H1 (cell line): ENCODE measurements at regions not wholly inside any gene's neighbourhood (a gene's known extent, or its start where the extent isn't known, plus 50 kb on each side); places are given as distances from the start of the nearest gene placed in this dataset.

Experiments
- CTCF ChIA-PET: fragments of 300-600 bp; sonication (Branson Sonifier 250); formaldehyde crosslinking; loops from one replicate; lab custom pipeline; 2021; ENCODE audit not compliant: partially characterized antibody; lab: Charles Lee
- POLR2A ChIA-PET: fragments of 300-600 bp; sonication (Branson Sonifier 250); formaldehyde crosslinking; loops from one replicate; lab custom pipeline; 2021; ENCODE audit warnings: inconsistent platforms; ENCODE audit not compliant: partially characterized antibody; lab: Charles Lee
- DNase-seq, 2 experiments: peaks; one replicate each; pipeline versions ENCODE4 v3.0.0 to v3.0.0-alpha.2; 2010 to 2022; ENCODE audit warnings: low spot score in 2 of 2, low read depth in 1 of 2, mixed read lengths in 1 of 2
- FAIRE-seq: peaks from 2 replicates; lab custom pipeline; 2011; peaks lifted over from hg19 to GRCh38; lab: Jason Lieb, UNC
- H2AFZ ChIP-seq: 2 replicates; pipeline ENCODE4 v1.8.1; 2012; ENCODE audit warnings: low read length, inconsistent platforms
- H2AK5ac ChIP-seq: 2 replicates; pipeline ENCODE4 v1.6.1; 2013; ENCODE audit warnings: low read depth, low read length
- H2BK120ac ChIP-seq: replicated peaks from 2 replicates; pipeline ENCODE3; 2013; ENCODE audit warnings: low read depth, low read length, inconsistent platforms
- H2BK12ac ChIP-seq: 2 replicates; pipeline ENCODE4 v1.6.1; 2013; ENCODE audit warnings: low read depth, low read length
- H2BK15ac ChIP-seq: 2 replicates; pipeline ENCODE4 v1.6.1; 2013; ENCODE audit warnings: low read length
- H2BK20ac ChIP-seq: 2 replicates; pipeline ENCODE4 v1.6.1; 2013; ENCODE audit warnings: low read length
- H2BK5ac ChIP-seq: 2 replicates; pipeline ENCODE4 v1.6.1; 2013; ENCODE audit warnings: low read depth, low read length
- H3K14ac ChIP-seq: 2 replicates; pipeline ENCODE4 v1.6.1; 2013; ENCODE audit warnings: inconsistent platforms; ENCODE audit not compliant: insufficient read length
- H3K18ac ChIP-seq: 2 replicates; pipeline ENCODE4 v1.6.1; 2013; ENCODE audit warnings: low read length; ENCODE audit errors: extremely low read depth
- H3K23ac ChIP-seq: 2 replicates; pipeline ENCODE4 v1.6.1; 2013; ENCODE audit warnings: inconsistent platforms; ENCODE audit not compliant: insufficient read length
- H3K23me2 ChIP-seq: 2 replicates; pipeline ENCODE4 v1.6.1; 2013; ENCODE audit warnings: low read depth, low read length
- H3K27ac ChIP-seq: 2 replicates; pipeline ENCODE4 v1.6.1; 2011; ENCODE audit warnings: low read depth, low read length, inconsistent platforms
- H3K27me3 ChIP-seq, 4 experiments: replicated peaks in 1 of 4; 1 replicate in 1 of 4; 2 replicates in 3 of 4; pipeline versions ENCODE4 v1.6.1 to v1.8.1; 2011 to 2013; ENCODE audit warnings: low read length in 3 of 4, mild to moderate bottlenecking in 3 of 4, inconsistent platforms in 2 of 4, mixed read lengths in 2 of 4, moderate library complexity in 1 of 4; ENCODE audit not compliant: control insufficient read depth in 3 of 4, insufficient read depth in 3 of 4; ENCODE audit errors: extremely low read depth in 1 of 4
- H3K36me3 ChIP-seq, 4 experiments: 2 replicates each; pipeline versions ENCODE4 v1.6.1 to v1.8.1; 2011 to 2013; ENCODE audit warnings: mild to moderate bottlenecking in 4 of 4, low read length in 3 of 4, moderate library complexity in 2 of 4, control low read depth in 1 of 4, inconsistent platforms in 1 of 4; ENCODE audit not compliant: insufficient read depth in 4 of 4, control insufficient read depth in 2 of 4
- H3K4ac ChIP-seq: replicated peaks from 2 replicates; pipeline ENCODE3; 2013; ENCODE audit warnings: low read length, low read depth, mixed read lengths, inconsistent platforms; ENCODE audit not compliant: insufficient read length
- H3K4me1 ChIP-seq, 4 experiments: replicated peaks in 1 of 4; 1 replicate in 1 of 4; 2 replicates in 3 of 4; pipeline versions ENCODE4 v1.6.1 to v1.8.1; 2011 to 2013; ENCODE audit warnings: low read length in 3 of 4, inconsistent platforms in 2 of 4, mixed read lengths in 1 of 4; ENCODE audit not compliant: insufficient read depth in 4 of 4, control insufficient read depth in 3 of 4
- H3K4me2 ChIP-seq, 2 experiments: 2 replicates each; pipeline versions ENCODE4 v1.6.1 to v1.8.1; 2011 to 2013; ENCODE audit warnings: low read depth in 2 of 2, low read length in 2 of 2, control low read depth in 1 of 2, inconsistent platforms in 1 of 2, mild to moderate bottlenecking in 1 of 2; ENCODE audit not compliant: insufficient read depth in 1 of 2
- H3K4me3 ChIP-seq, 4 experiments: fragments of 200-600, 300-600 bp in 1 of 4; sonication (generic), shearing (Covaris generic), sonication (Bioruptor Twin) in 1 of 4; 2 replicates each; pipeline versions ENCODE4 v1.5.1 to v1.8.1; 2011 to 2016; ENCODE audit warnings: low read length in 4 of 4, low read depth in 3 of 4, control low read depth in 2 of 4, inconsistent platforms in 2 of 4, mild to moderate bottlenecking in 2 of 4, mixed read lengths in 1 of 4, moderate library complexity in 1 of 4; ENCODE audit not compliant: insufficient read depth in 2 of 4; ENCODE audit errors: extremely low read depth in 1 of 4
- H3K56ac ChIP-seq: replicated peaks from 2 replicates; pipeline ENCODE3; 2013; ENCODE audit warnings: low read depth, mild to moderate bottlenecking, mixed read lengths, low read length, inconsistent platforms; ENCODE audit not compliant: insufficient read length
- H3K79me1 ChIP-seq: 2 replicates; pipeline ENCODE4 v1.6.1; 2013; ENCODE audit warnings: low read depth, low read length, control low read depth
- H3K79me2 ChIP-seq, 2 experiments: 2 replicates each; pipeline versions ENCODE4 v1.6.1 to v1.8.1; 2012 to 2013; ENCODE audit warnings: low read length in 2 of 2, mild to moderate bottlenecking in 2 of 2, inconsistent platforms in 1 of 2; ENCODE audit not compliant: insufficient read depth in 2 of 2, control insufficient read depth in 1 of 2
- H3K9ac ChIP-seq, 4 experiments: replicated peaks in 1 of 4; 1 replicate in 1 of 4; 2 replicates in 3 of 4; pipeline versions ENCODE4 v1.6.1 to v1.8.1; 2011 to 2013; ENCODE audit warnings: low read depth in 3 of 4, low read length in 3 of 4, control low read depth in 2 of 4, mild to moderate bottlenecking in 2 of 4, moderate library complexity in 2 of 4, inconsistent platforms in 1 of 4; ENCODE audit errors: extremely low read depth in 1 of 4
- H3K9me3 ChIP-seq, 2 experiments: 2 replicates each; pipeline versions ENCODE4 v1.6.1 to v1.8.1; 2012 to 2013; ENCODE audit warnings: mild to moderate bottlenecking in 2 of 2, moderate library complexity in 2 of 2, control low read depth in 1 of 2, inconsistent platforms in 1 of 2, low read depth in 1 of 2, low read length in 1 of 2, mixed read lengths in 1 of 2; ENCODE audit not compliant: insufficient read depth in 2 of 2
- H4K20me1 ChIP-seq, 2 experiments: replicated peaks in 1 of 2; 2 replicates each; pipeline versions ENCODE3 to v1.8.1; 2011 to 2013; ENCODE audit warnings: inconsistent platforms in 2 of 2, low read length in 2 of 2, mild to moderate bottlenecking in 1 of 2; ENCODE audit not compliant: insufficient read depth in 2 of 2, control insufficient read depth in 1 of 2
- H4K5ac ChIP-seq: 2 replicates; pipeline ENCODE4 v1.6.1; 2013; ENCODE audit warnings: low read length, low read depth, mixed read lengths, inconsistent platforms; ENCODE audit not compliant: insufficient read length
- H4K8ac ChIP-seq: 2 replicates; pipeline ENCODE4 v1.8.0; 2013; ENCODE audit warnings: mild to moderate bottlenecking, moderate library complexity, low read length, inconsistent platforms; ENCODE audit not compliant: insufficient read depth; ENCODE audit errors: extremely low read depth
- H4K91ac ChIP-seq: replicated peaks from 2 replicates; pipeline ENCODE3; 2013; ENCODE audit warnings: low read length, mixed read lengths, inconsistent platforms; ENCODE audit not compliant: insufficient read length
- CBX5 ChIP-seq: fragments of 300-800, 300-1000 bp; sonication (generic); IDR thresholded peaks from 2 replicates; pipeline ENCODE4 v1.7.1; 2016; ENCODE audit warnings: antibody characterized with exemption, low read length, low read depth
- CTBP2 ChIP-seq: IDR thresholded peaks from 2 replicates; pipeline ENCODE4 v1.7.0; 2011; ENCODE audit warnings: borderline replicate concordance, mild to moderate bottlenecking, moderate library complexity, mixed read lengths, low read length; ENCODE audit not compliant: insufficient read depth, insufficient read length
- FOSL1 ChIP-seq: IDR thresholded peaks from 2 replicates; pipeline ENCODE4 v1.6.1; 2011; ENCODE audit warnings: mild to moderate bottlenecking, low read depth, low read length, moderate library complexity; ENCODE audit not compliant: insufficient read depth
- GTF2F1 ChIP-seq: IDR thresholded peaks from 2 replicates; pipeline ENCODE4 v1.6.1; 2012; ENCODE audit warnings: low read depth, low read length, improper control_type of control experiment, borderline replicate concordance
- NRF1 ChIP-seq: IDR thresholded peaks from 2 replicates; pipeline ENCODE4 v1.6.1; 2011; ENCODE audit warnings: mild to moderate bottlenecking, low read depth, low read length, improper control_type of control experiment
- RAD21 ChIP-seq, 2 experiments: IDR thresholded peaks in 1 of 2; conservative IDR thresholded peaks in 1 of 2; 2 replicates each; pipeline ENCODE4 v1.6.1; 2011; ENCODE audit warnings: low read depth in 2 of 2, low read length in 2 of 2, improper control_type of control experiment in 1 of 2, inconsistent platforms in 1 of 2, mild to moderate bottlenecking in 1 of 2, moderate library complexity in 1 of 2
- SIN3A ChIP-seq, 2 experiments: IDR thresholded peaks in 1 of 2; conservative IDR thresholded peaks in 1 of 2; 2 replicates each; pipeline ENCODE4 v1.6.1; 2011 to 2012; ENCODE audit warnings: low read length in 2 of 2, improper control_type of control experiment in 1 of 2, low read depth in 1 of 2, mild to moderate bottlenecking in 1 of 2
- SIRT6 ChIP-seq: IDR thresholded peaks from one replicate; pipeline ENCODE4 v1.7.1; 2012; ENCODE audit warnings: low read length, inconsistent platforms
- ZNF274 ChIP-seq: IDR thresholded peaks from 2 replicates; pipeline ENCODE4 v1.7.0; 2012; ENCODE audit warnings: low read length, borderline replicate concordance; ENCODE audit errors: extremely low read depth
- WGBS, 2 experiments: shearing (Covaris generic) in 1 of 2; methylation state at CpG; one replicate each; pipeline versions ENCODE4 v1.1.6 to v1.1.7; 2013 to 2015; ENCODE audit warnings: low lambda C conversion rate in 2 of 2, mixed read lengths in 2 of 2, inconsistent platforms in 1 of 2, low coverage in 1 of 2, missing lambda C conversion rate in 1 of 2; ENCODE audit not compliant: insufficient replicate concordance in 2 of 2, insufficient coverage in 1 of 2, insufficient read length in 1 of 2; ENCODE audit errors: extremely low coverage in 1 of 2, missing lambda C conversion rate in 1 of 2; 5-methylcytosine and 5-hydroxymethylcytosine counted together
- TF ChIP-seq, protein P1 (sequence below): IDR thresholded peaks from 2 replicates; pipeline ENCODE4 v1.6.1; 2012; ENCODE audit warnings: inconsistent platforms

DNA sequence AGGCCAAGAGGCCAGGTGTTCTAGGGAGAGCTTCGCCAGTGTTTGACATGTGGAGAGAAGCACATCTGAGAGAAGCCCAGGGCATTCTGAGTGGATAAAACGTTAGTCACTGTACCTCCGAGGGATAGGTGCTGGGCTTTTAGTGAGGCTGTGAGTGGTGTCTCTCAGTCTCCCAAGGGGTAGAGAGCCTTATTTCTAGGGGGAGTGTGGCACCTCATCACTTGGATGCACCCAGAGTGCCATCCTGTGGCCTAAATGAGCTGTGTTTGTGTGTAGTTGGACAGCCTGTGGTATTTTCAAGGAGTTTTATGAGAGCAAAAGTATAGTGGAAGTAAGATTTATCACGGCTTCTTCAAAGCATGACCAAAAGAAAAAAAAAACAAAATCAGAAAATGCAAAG, 1046.9 kb upstream of the WWC1 start:
- Histone ChIP-seq H3K9me3 (no peaks in the 10 kb centered on the region), H3K27me3 (no peaks in the 10 kb centered on the region), H3K18ac (peak overlapping the region; percentile 66), H3K23ac (no peak overlapping the region), H2BK15ac (no peak overlapping the region), H3K27ac (no peak overlapping the region), H2BK20ac (no peak overlapping the region; the same call in 1 of the 2 replicates), H2AK5ac (no peak overlapping the region), H3K4me1 (no peaks in the 10 kb centered on the region; a peak in 1 of 7 replicates), H4K8ac (no peak overlapping the region), H3K4me2 (no peak overlapping the region), H3K23me2 (no peaks in the 10 kb centered on the region), H3K36me3 (no peaks in the 10 kb centered on the region), H3K79me1 (no peaks in the 10 kb centered on the region), H2BK120ac (no peak overlapping the region), H3K14ac (no peak overlapping the region), H4K5ac (no peak overlapping the region), H4K91ac (no peak overlapping the region), H3K4ac (no peak overlapping the region), H2BK12ac (no peak overlapping the region), H2BK5ac (no peak overlapping the region), H3K56ac (no peak overlapping the region), H3K4me3 (no peak overlapping the region), H3K79me2 (no peaks in the 10 kb centered on the region), H4K20me1 (no peaks in the 10 kb centered on the region), H3K9ac (no peak overlapping the region), H2AFZ (peak overlapping the region; percentile 88)
- peak; percentile 95 for FAIRE-seq
- ChIA-PET CTCF (interaction anchor here (0.6 to 4.8 kb wide), 24 partner anchors 9 to 1615 kb away, joined by 3 to 34 read pairs (median 3); no protein-coding TSS in a partner anchor), POLR2A (no interaction called here)
- 56% methylated on average over 4 of the region's 4 CpGs; no CpG with 5 or more reads in 1 of the 2 experiments for WGBS, 2 experiments
- peak; percentile 34 to 65 for DNase-seq
- peak; percentile 94 to 95 for TF ChIP-seq RAD21 (IDR thresholded peaks at IDR 0.05 in 1 of 2, conservative IDR thresholded peaks at IDR 0.05 in 1 of 2; ENCODE audit: low read depth in 2 of 2, low read length in 2 of 2)
- no peak for TF ChIP-seq ZNF274
- no peak for TF ChIP-seq SIN3A (conservative IDR thresholded peaks at IDR 0.05 in 1 of 2, IDR thresholded peaks at IDR 0.05 in 1 of 2; ENCODE audit: low read depth in 1 of 2, low read length in 2 of 2)
- TF ChIP-seq GTF2F1: no peak
- TF ChIP-seq CBX5: no peak
- TF ChIP-seq FOSL1: no peak
- no peak for TF ChIP-seq CTBP2
- no peak for TF ChIP-seq NRF1
- no peak for TF ChIP-seq SIRT6
- TF ChIP-seq, protein P1, sequence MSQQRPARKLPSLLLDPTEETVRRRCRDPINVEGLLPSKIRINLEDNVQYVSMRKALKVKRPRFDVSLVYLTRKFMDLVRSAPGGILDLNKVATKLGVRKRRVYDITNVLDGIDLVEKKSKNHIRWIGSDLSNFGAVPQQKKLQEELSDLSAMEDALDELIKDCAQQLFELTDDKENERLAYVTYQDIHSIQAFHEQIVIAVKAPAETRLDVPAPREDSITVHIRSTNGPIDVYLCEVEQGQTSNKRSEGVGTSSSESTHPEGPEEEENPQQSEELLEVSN: 0 out of 2 replicates have a peak, but pooled peaks have one; percentile 38
